HPDE6-E6E7 (cell line): ENCODE measurements at regions not wholly inside any gene's neighbourhood (a gene's known extent, or its start where the extent isn't known, plus 50 kb on each side); places are given as distances from the start of the nearest gene placed in this dataset.
"Not testable (repeated sequence)": the region's sequence is repeated elsewhere in the genome, so short reads cannot be mapped to it uniquely, and the experiment has no call there.

Experiments
- DNase-seq: peaks from one replicate; pipeline ENCODE4 v3.0.0; 2011; ENCODE audit warnings: missing footprints; ENCODE audit errors: extremely low spot score

DNA sequence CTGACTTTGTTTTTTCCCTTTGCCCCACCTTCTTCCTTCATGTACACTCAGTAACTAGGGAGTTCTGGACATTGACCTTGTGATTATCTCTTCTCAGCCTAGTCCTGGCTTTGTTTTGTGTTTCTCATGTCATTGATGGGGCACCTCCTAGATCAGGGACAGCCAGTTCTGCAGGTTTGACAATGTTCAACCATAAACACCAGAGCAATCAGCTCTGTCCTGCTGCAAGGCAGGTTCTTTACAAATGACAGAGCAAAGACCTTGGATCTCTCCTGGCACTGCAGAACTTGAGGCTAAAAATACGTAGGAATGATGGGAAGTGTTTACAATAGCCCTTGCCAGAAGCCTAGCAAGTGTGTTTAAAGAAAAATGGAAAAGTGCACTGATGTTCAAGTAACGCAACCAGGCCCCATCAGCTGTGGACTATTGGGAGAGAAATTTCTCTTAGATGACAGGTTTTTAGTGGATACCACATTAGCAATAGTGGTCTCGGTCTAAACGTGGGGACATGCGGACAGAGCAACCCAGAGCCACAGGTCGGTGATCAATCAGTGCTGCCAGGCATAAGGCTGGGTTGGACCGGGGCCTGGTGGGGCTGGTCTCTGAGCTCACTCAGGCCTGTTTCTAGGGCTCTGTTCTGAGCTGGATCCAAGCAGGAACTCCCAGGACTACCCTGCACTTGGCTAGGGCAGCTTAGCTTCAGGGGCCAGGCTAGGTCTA is 76.8 kb downstream of the SOWAHC start:
- DNase-seq, result no peak

DNA sequence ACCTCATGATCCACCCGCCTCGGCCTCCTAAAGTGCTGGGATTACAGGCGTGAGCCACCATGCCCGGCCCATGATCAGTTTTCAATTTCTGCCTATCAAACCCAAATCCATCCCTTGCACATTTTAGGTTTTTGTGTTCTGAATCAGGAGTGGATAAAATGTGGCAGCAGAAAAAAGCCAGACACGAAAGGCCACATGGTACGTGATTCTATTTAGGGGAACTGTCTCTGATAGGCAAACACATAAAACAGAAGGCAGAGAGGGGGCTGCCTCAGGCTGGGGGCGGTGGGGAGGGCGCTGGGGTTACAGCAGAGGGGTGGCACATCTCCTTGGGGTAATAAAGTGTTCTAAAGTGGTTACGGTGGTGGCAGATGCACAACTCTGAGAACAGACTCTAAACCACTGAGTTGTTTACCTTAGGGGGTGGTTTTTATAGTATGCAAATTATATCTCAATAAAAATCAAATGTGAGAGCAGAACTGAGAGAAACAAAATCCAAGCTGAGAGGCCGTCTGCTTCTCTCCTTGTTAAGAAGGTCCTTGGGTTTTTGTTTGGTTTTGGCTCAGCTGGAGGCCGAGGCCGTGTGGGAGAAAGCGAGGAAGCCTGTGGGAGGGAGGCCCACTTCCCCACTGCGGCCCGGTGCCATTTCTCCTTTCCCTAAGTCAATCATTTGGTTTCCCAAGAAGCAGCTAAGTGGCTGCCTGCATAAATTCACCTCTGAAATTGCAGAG is 78.0 kb downstream of the SOWAHC start:
- DNase-seq, result no peak

DNA sequence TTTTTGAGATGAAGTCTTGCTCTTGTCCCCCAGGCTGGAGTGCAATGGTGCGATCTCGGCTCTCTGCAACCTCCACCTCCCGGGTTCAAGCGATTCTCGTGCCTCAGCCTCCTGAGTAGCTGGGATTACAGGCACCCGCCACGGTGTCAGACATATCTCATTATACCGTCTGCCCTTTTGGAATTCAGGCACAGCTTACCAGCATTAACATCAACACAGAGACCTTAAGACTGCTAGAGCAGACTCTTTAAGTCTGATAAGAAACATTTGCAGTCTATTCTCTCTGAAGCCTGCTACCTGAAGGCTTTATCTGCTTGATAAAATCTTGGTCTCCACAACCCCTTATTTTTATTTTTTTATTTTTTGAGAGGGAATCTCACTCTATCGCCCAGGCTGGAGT is 78.7 kb downstream of the SOWAHC start:
- not testable (repeated sequence) for DNase-seq

DNA sequence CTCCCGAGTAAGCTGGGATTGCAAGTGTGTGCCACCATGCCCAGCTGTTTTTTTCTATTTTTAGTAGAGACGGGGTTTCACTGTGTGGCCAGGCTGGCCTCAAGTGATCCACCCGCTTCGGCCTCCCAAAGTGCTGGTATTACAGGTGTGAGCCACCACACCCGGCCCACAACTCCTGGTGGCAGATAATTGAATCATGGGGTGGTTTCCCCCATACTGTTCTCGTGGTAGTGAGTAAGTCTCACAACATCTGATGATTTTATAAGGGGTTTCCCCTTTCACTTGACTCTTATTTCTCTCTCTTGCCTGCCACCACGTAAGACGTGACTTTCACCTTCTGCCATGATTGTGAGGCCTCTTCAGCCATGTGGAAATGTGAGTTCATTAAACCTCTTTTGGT is 79.1 kb downstream of the SOWAHC start:
- DNase-seq, result not testable (repeated sequence)

DNA sequence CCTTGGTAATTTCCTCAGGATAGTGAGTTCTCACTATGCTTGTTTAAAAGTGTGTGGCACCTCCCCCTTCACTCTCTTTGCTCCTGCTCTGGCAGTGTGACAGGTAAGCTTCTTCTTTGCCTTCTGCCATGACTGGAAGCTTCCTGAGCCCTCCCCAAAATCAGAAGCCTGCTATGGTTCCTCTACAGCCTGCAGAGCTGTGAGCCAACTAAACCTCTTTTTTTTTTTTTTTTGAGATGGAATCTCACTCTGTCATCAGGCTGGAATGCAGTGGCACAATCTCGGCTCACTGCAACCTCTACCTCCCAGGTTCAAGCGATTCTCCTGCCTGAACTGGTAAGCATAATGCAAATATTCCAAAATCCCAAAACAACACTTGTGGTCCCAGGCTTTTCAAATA is 80.0 kb downstream of the SOWAHC start:
- no peak for DNase-seq

DNA sequence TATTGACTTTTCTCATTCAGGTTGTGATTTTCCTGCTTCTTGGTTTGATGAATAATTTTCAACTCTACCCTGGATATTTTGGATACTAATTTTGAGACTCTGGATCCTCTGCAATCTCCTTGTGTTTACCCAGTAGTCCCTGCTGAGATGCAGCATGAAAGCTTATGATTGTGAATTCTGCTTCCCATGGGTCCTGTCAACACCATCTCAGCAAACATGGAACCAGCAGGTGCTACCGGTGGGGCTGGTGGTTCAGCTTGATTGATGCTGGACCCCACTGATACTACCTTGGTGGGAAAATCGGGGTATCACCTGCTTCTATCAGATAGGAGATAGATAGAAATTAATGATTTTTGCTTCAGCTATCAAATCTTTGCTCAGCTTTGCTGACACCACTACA is 81.1 kb downstream of the SOWAHC start:
- no peak for DNase-seq

DNA sequence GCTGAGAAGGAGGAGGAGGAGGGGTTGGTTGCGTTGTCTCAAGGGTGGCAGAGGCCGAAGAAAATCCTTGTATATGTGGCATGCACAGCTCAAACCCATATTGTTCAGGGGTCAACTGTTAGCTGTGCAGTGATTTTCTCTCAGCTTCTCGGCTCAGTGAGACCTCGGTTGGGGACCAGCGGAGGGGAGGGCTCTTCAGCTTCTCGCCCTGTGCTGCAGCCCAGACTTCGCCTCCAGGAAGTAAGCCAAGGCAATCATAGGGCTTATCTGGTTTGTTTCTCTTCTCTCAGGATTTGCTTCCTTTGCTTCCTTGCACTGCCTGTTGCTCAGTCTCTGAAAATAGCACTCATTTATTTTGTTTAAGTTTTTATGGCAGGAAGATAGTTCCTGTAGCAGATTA is 85.5 kb downstream of the SOWAHC start:
- DNase-seq, result no peak

DNA sequence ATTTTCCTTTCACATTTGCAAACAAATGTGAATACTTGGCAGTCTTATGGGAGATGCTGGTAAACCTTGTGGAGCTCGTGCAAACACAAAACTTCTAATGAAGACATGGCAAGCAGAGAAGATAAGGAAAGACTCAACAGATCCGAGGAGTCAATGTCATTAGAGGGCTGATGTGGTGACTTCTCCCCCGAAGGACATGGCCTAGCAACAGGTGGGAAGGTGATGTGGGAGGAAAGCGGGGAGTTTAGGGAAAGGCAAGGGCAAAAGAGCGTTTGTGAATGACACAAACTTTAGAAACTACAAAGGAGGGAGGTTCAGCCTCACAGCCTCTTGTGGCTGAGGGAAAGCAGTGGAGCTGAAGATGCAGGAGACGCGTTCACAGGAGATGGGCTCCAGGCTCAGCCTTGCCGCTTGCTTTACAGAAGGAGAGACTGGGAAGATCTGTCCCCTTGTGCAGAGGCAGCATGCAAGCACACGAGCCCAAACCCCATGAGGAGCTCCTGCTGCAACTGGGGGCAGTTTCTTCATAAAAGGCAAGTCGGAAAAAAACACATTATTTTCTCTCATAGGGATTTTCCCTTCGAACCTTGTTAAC is 86.6 kb downstream of the SOWAHC start:
- no peak for DNase-seq

DNA sequence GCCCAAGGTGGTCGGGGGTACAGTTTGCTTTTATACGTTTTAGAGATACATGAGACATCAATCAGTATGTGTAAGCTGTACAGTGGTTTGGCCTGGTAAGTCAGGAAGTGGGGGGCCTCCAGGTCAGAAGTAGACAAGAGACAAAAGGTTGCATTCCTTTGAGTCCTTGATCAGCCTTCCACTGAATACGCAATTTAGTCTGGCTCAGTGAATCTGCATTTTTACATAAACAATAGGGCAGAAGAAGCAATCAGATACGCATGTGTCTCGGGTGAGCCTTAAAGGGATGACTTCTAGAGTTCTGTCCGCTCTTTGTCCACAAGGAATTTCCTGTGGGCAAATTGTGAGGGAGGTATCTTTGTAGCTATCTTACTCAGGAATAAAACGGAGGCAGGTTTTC is 87.2 kb downstream of the SOWAHC start:
- no peak for DNase-seq

DNA sequence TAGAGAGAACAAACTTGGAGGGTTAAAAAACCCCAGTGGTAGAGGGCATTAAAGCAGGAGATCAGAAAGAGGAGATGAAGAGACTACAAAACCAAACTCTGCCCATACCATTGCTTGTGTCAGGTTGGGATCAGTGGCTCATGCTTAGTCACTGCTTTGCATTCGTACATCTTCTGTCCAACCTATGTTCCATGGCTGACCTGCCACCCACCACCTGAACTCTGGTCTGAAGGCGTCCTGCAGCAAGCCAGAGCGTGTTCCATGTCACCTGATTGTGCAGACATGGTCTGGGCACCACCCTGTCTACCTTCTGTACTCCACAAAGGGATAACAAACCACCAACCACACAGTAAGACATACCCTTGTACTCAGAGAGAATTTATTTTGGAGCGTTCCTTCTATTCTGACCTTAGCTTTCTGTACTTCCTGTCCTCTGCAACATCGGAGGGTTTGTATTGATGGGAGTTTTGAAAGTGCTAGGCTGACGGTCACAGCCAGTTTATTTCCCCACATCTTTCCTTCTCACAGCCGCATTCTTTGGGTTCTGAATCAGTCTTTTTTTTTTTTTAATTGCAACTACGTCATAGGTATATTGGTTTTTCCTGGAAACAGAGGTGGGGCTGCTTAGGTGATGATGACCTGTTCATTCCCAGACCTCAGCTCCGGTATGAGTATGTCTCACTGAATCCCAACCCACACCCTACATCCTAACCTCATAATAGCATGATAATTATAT is 88.3 kb downstream of the SOWAHC start:
- DNase-seq, result peak; percentile 88

DNA sequence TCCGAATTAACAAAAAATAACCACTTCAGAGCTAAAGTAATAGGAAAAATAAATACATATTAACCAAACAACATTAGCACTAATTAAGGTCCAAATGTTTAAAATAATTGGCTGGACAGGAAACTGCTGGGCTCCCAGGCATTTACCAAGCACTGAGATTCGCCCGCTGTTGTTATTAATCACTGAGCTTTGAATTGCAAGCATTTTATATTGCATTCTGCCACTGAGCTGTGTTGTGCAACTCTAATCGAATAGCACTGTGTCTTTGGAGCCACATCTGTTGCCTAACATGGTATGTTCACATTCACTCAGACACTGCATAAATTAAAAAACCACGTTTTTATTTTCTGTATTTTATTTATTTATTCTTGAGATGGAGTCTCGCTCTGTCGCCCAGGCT is 88.9 kb downstream of the SOWAHC start:
- DNase-seq, result peak; percentile 36

DNA sequence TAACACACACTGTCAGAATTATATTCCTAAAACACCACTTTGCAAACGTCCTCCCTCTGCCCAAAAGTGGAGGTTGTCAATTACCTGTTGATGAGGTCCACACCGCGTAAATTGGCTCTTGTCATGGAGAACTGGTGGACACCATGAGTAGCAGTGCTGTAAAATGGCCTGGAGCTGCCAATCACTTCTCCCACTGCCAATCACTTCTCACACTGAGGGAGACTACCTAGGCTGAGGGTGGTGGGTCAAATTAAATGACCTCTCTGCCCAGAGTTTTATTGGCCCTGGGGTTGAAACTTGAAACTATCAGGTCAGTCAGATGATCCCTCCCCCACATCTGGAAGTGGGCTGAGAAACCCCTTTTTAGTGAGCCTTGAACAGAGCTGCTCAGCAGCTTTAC is 89.6 kb downstream of the SOWAHC start:
- no peak for DNase-seq

DNA sequence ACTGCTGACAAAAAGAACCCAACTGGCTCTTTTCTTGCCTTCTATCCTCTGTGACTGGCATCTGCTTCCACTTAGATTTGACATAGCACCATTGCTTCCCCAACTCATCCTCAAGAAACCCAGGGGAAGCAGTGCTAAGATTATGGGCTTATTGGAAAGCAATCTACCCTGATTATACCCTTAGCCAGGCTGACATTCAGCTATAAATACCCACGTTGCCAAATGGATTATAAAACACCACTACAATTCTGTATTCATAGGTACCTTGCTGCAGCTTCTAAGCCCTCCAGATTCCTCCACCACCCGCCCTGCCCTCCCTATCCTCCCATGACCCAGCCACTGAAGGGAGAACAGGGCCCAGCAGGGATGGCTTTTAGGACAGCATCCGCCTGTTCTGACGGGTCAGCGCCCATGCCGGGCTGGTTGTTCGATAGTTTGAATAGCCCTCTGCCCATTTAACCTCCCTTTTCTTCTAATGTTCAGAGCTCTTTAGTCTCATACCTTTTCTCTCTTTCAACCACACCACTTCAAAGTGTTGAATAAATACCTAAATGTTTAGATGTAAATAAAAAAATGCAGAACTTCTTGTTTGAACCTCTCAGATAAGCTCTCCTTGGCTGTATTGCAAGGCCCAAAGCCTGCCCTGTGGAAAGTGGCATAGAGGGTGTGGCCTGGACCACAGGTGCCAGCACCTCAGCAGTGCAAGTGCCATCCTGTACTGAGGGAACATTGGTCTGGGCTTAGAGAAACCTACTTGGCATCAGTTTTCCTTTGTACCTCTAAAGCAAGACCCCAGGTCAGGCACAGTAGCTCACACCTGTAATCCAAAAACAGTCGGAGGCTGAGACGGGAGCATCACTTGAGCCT is 86.6 kb upstream of the RGPD5 start:
- DNase-seq, result no peak

DNA sequence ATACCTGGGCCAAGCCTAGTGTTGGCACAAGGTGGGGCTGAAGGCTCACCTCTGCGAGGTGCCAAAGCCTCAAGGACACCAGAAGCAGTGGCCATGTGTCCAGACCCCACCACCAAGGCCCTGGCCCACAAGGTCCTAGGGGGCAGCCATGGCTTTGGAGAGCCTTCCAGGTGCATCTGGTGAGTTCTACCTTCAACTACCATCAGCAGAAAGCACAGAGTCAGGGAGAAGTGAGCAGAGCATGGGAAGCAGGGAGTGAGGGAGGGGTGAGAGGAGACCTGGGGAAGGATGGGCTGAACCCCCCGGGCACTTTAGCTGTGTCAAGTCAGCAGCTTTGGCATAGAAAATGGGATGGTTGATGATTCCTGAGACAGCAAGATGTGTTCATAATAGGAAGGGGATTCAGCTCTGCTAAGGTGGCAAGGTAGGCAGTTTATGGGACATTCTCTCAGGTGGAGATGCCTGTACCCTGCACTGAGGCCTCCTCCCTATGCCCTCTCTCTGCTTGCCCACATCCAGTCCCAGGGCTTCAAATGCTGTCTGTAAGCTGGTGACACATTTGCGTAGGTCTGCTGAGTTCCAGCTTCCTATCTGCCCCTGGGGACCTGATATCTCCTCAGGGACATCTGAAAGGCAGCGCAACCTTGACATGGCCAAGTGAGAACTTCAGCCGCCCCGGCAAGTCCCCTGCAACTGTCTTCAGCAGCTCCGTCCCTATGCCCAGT is 83.4 kb upstream of the RGPD5 start:
- DNase-seq, result no peak

DNA sequence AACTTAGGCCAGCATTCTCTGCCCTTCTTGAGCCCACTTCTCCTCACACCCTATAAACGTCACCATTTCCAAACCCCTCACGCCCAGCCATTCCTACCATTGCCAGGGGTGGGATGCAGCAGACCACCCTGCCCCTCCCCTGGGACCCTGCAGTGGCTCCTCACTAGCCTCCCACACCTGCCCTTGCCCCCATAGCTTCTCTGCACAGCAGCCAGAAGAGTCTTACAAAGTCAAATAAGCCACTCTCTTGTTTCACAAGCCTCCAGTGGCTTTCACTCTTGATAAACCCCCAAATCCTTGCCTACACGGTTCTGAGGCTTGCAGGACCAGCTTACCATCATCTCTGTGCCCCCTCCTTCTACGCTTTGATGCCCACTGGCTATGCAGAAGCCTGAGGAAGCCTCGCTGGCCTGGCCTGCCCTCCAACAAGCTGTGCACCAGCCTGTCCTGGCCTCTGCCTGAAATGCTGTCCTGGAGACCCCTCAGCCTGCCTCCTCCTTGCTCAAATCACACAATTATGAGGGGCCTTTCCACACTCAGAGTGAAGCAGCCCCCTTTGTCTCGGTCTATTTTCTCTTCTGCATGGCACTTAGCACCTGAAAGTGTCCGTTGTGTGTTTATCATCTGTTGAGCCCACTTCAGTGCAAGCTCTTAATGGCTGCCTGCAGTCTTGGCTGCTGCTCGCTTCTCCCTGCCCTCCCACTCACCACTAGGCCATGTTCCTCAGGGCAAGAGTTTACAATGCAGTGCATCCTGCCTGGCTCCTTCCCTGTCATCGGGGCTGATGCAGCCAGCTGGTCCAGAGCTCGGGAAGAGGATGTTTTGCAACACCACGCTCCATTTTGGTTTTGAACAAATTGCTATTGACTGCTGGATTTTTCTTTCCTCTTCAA is 82.6 kb upstream of the RGPD5 start:
- no peak for DNase-seq

DNA sequence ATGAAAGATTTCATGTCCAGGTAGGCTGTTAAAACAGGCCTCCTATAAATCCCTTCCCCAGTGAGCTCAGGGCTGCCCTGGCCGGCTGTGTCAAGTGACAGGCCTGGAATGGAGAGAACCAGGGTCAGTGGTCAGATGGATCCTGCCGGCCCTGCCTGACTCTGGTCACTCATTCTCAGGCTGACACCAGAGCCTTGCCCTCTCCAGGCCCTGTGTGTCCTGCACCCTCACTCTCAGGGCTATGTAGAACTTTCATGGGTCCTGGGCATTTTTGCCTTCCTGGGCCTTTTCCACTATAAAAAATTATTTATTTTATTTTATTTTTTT is 82.0 kb upstream of the RGPD5 start:
- no peak for DNase-seq

DNA sequence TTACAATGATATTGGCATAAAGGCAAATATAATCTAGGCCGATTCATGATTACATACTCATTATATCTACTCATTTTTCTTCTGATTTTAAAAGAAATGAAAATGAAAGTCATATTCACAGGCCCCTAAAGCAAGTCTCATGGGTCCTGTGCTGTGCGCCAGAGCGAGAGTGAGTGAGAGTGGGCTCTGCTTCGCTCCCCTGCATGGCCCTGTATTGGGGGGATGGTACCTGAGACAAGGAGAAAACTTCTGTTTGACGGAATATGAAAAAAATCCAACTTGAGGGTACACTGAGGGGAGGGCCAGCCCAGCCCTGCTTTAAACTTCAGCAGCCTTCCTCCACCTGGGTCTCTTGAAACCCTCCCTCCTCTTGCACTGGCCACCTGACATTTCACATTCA is 81.4 kb upstream of the RGPD5 start:
- DNase-seq, result no peak

DNA sequence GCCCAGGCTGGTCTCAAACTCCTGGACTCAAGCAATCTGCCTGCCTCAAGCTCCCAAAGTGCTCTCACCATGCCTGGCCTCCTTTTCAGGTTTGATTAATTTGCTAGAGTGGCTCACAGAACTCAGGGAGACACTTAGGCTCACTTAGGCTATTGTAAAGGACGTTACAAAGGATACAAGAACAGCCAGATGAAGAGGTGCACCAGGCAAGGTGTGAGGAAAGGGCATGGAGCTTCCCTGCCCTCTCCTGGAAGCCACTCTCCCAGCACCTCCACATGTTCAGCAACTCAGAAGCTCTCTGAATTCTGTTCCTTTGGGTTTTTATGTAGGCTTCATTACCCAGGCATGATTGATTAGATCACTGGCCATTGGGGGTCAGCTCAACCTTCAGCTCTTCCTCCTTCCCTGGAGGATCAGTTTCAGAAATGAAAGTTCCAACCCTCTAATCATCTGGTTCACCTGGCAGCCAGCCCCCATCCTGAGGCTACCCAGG is 78.7 kb upstream of the RGPD5 start:
- DNase-seq, result peak; percentile 51

DNA sequence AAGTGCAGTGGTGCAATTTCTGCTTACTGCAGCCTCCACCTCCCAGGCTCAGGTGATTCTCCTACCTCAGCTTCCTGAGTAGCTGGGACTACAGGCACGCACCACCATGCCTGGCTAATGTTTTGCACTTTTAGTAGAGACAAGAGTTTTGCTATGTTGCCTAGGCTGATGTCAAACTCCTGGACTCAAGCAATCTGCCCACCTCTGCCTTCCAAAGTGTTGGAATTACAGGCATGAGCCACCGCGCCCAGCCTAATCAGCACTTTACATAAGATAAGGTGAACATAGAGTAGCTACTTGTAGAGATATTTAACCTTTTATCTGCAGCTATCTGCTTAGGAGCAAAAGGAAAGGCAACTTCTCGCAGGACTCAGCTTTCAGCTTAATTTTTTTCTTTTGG is 77.5 kb upstream of the RGPD5 start:
- not testable (repeated sequence) for DNase-seq

DNA sequence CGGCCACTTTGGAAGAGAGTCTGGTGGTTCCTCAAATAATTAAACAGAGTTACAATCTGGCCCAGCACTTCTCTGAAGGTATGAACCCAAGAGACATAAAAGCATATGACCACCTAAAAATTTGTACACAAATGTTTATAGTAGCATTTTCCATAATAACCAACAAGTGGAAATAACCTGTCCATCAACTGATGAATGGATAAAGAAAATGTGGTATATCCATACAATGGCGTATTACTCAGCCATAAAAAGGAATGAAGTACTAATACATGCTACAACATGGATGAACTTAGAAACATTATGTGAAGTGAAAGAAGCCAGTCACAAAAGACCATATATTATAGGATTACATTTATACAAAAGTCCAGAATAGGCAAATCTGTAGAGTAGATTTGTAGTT is 76.0 kb upstream of the RGPD5 start:
- no peak for DNase-seq
